GM18870 (cell line): ENCODE measurements at regions not wholly inside any gene's neighbourhood (a gene's known extent, or its start where the extent isn't known, plus 50 kb on each side); places are given as distances from the start of the nearest gene placed in this dataset.
"Not testable (repeated sequence)": the region's sequence is repeated elsewhere in the genome, so short reads cannot be mapped to it uniquely, and the experiment has no call there.

Experiments used
- ATAC-seq: cut with Tn5 transposase; IDR thresholded peaks from one replicate; pipeline ENCODE4 v1.9.1; 2021; ENCODE audit warnings: moderate library complexity; ENCODE audit not compliant: unreplicated experiment

GRCh38 chr4:26017961-26018700, 104.1 kb downstream of the SMIM20 start:
- ATAC-seq = not testable (repeated sequence)

- no peak for ATAC-seq
These were observed 106.2 kb downstream of the SMIM20 start for GRCh38 chr4:26020083-26020668.

- no peak for ATAC-seq
These were observed 106.9 kb downstream of the SMIM20 start for GRCh38 chr4:26020881-26021280.

- no peak for ATAC-seq
These were observed 107.7 kb downstream of the SMIM20 start for GRCh38 chr4:26021417-26022345.

- ATAC-seq = no peak
These were observed 108.6 kb downstream of the SMIM20 start for GRCh38 chr4:26022346-26023202.

- no peak for ATAC-seq
These were observed 109.4 kb downstream of the SMIM20 start for GRCh38 chr4:26023203-26023972.

- no peak for ATAC-seq
These were observed 110.1 kb downstream of the SMIM20 start for GRCh38 chr4:26024079-26024478.

GRCh38 chr4:26028133-26028792, 114.2 kb downstream of the SMIM20 start:
- no peak for ATAC-seq

GRCh38 chr4:26028793-26029567, 115.0 kb downstream of the SMIM20 start:
- ATAC-seq = peak; percentile 70

GRCh38 chr4:26029568-26030131, 115.6 kb downstream of the SMIM20 start:
- ATAC-seq = no peak

GRCh38 chr4:26030260-26030667, 116.2 kb downstream of the SMIM20 start:
- no peak for ATAC-seq

GRCh38 chr4:26030780-26031179, 116.8 kb downstream of the SMIM20 start:
- no peak for ATAC-seq

- no peak for ATAC-seq
These were observed 117.7 kb downstream of the SMIM20 start for GRCh38 chr4:26031704-26032103.

- no peak for ATAC-seq
These were observed 118.1 kb downstream of the SMIM20 start for GRCh38 chr4:26032142-26032541.

GRCh38 chr4:26032630-26033317, 118.8 kb downstream of the SMIM20 start:
- no peak for ATAC-seq

- ATAC-seq = no peak
These were observed 119.4 kb downstream of the SMIM20 start for GRCh38 chr4:26033389-26033788.

GRCh38 chr4:26034849-26035248, 120.8 kb downstream of the SMIM20 start:
- ATAC-seq = peak; percentile 45

- no peak for ATAC-seq
These were observed 121.9 kb downstream of the SMIM20 start for GRCh38 chr4:26035921-26036320.
